HUES64 (cell line): ENCODE measurements at regions not wholly inside any gene's neighbourhood (a gene's known extent, or its start where the extent isn't known, plus 50 kb on each side); places are given as distances from the start of the nearest gene placed in this dataset.
"Not testable (repeated sequence)": the region's sequence is repeated elsewhere in the genome, so short reads cannot be mapped to it uniquely, and the experiment has no call there.

ENCODE experiments used
- H3K27ac ChIP-seq: 2 replicates; pipeline ENCODE4 v1.7.0; 2013; ENCODE audit warnings: low read depth, low read length, inconsistent platforms
- H3K27me3 ChIP-seq: 2 replicates; pipeline ENCODE4 v1.6.1; 2013; ENCODE audit warnings: mild to moderate bottlenecking, low read length; ENCODE audit not compliant: insufficient read depth
- H3K36me3 ChIP-seq: 2 replicates; pipeline ENCODE4 v1.6.1; 2013; ENCODE audit warnings: mild to moderate bottlenecking, low read length; ENCODE audit not compliant: insufficient read depth
- H3K4me1 ChIP-seq: 2 replicates; pipeline ENCODE4 v1.6.1; 2013; ENCODE audit warnings: mild to moderate bottlenecking, low read length, moderate library complexity; ENCODE audit not compliant: insufficient read depth
- H3K4me3 ChIP-seq: 2 replicates; pipeline ENCODE4 v1.5.1; 2013; ENCODE audit warnings: mild to moderate bottlenecking, low read length, moderate library complexity
- H3K9ac ChIP-seq: 2 replicates; pipeline ENCODE4 v1.6.1; 2013; ENCODE audit warnings: mild to moderate bottlenecking, low read depth, low read length
- H3K9me3 ChIP-seq: 2 replicates; pipeline ENCODE4 v1.6.1; 2013; ENCODE audit warnings: low read depth, low read length; ENCODE audit not compliant: insufficient read depth
- WGBS: fragments of 150-250, 120-280 bp; methylation state at CpG from one replicate; pipeline ENCODE4 v1.1.7; 2013; ENCODE audit warnings: missing lambda C conversion rate; 5-methylcytosine and 5-hydroxymethylcytosine counted together

DNA sequence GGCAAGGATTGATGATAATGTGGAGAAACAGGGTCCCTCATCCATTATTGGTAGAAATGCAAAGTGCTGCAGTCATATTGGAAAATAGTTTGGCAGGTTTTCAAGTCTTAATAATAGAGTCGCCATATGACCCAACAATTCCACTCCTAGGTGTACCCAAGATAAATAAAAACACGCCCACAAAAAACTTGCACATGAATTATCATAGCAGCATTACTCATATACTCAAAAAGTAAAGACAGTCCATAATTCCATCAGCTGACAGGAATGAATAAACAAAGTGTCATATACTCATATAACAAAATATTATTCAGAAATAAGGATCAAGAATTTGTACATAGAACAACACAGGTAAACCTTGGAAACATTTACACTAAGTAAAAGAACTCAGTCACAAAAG is 242.9 kb upstream of the FTMT start:
- no peaks in the 10 kb centered on the region for H3K27me3 ChIP-seq
- 89% methylated on average over 2 of the region's 2 CpGs for WGBS
- no peak overlapping the region for H3K9ac ChIP-seq
- no peaks in the 10 kb centered on the region for H3K9me3 ChIP-seq
- H3K4me3 ChIP-seq, result no peak overlapping the region
- H3K36me3 ChIP-seq, result no peaks in the 10 kb centered on the region
- H3K4me1 ChIP-seq, result no peaks in the 10 kb centered on the region
- no peak overlapping the region for H3K27ac ChIP-seq

DNA sequence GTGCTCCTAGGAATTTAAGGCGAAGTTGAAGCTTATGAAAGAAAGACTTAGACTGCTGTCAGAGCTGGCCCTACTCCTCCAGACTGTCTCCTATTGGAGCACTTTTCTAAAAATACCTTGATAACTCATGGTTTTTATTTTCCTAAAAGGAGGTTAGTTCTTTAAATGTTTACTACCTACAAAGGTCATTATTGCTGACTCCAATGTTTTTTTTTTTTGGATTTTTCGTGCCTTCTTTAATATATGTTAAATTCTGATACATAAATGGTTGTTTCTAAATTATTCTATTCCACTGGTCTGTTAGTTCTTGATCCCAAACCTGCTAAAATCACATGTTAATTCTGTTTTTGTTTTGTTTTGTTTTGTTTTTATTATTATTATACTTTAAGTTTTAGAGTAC is 227.6 kb upstream of the FTMT start:
- no peak overlapping the region for H3K27ac ChIP-seq
- H3K9me3 ChIP-seq, result no peaks in the 10 kb centered on the region
- no peaks in the 10 kb centered on the region for H3K36me3 ChIP-seq
- 96% methylated on average over 1 of the region's 2 CpGs for WGBS
- H3K4me3 ChIP-seq, result no peak overlapping the region
- no peaks in the 10 kb centered on the region for H3K4me1 ChIP-seq
- H3K27me3 ChIP-seq, result no peaks in the 10 kb centered on the region
- no peak overlapping the region for H3K9ac ChIP-seq

DNA sequence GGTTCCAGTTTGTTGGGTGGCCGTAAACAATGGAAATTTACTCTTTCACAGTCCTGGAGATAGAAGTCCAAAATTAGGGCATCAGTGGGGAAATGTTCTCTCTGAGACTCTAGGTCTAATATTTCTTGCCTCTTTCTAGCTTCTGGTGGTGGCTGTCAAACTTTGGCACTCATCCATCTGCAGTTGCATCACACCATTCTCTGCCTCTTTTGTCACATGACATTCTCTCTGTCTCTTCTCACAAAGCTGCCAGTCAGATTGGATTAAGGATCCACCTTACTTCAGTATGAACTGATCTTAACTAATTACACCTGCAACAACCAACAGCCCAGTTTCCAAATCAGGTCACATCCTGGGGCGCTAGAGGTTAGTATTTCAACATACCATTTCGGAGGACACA is 222.9 kb upstream of the FTMT start:
- no peak overlapping the region for H3K9ac ChIP-seq
- H3K4me1 ChIP-seq, result no peaks in the 10 kb centered on the region
- no peak overlapping the region for H3K4me3 ChIP-seq
- no peaks in the 10 kb centered on the region for H3K36me3 ChIP-seq
- no peak overlapping the region for H3K27ac ChIP-seq
- no peaks in the 10 kb centered on the region for H3K27me3 ChIP-seq
- H3K9me3 ChIP-seq, result no peaks in the 10 kb centered on the region
- 94% methylated on average over 3 of the region's 3 CpGs for WGBS

DNA sequence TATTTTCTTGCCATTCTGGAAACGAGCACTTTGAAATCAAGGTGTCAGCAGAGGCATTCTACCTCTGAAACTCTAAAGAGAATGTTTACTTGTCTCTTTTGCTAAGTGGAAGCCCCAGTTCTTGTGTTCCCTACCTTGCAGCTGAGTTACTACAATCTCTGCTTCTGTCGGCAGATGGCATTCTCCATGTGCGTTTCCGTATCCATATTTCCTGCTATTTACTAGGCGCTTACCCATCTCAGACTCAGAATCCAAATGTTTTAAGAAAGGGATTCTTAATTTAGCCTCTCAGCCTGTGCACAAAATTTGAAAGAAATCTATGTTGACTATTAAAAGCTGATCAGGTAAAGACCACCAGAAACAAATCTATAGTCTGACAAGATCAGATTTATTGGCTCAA is 221.3 kb upstream of the FTMT start:
- Histone ChIP-seq H3K27me3 (no peaks in the 10 kb centered on the region), H3K36me3 (no peaks in the 10 kb centered on the region), H3K4me1 (no peaks in the 10 kb centered on the region), H3K9ac (no peak overlapping the region), H3K4me3 (no peak overlapping the region), H3K27ac (no peak overlapping the region), H3K9me3 (no peaks in the 10 kb centered on the region)
- WGBS, result 91% methylated on average over 5 of the region's 5 CpGs

DNA sequence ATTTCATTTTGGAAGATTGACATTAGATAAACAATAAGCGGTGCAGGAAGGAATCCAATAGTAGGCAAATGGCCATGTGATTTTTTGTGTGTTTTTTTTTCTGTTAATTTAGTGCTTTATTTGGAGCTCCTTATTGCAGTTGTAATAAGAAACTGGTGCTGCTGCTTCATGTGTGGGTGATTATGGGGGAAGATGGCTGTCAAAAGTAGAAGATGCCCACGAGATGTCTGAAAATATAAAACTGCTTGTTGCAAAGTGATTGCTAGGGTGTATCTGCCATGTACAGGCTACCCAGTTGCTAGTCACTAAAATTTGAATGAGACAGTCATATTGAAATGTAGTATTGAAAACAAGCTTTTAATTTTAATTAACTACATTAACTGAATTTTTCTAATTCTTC is 216.7 kb upstream of the FTMT start:
- Histone ChIP-seq H3K27ac (no peak overlapping the region), H3K4me3 (no peak overlapping the region), H3K36me3 (no peaks in the 10 kb centered on the region), H3K27me3 (no peaks in the 10 kb centered on the region), H3K9ac (no peak overlapping the region), H3K4me1 (peaks cover 3% of the 10 kb centered on the region; the same call in 1 of the 2 replicates), H3K9me3 (no peaks in the 10 kb centered on the region)
- WGBS, result 97% methylated on average over 2 of the region's 2 CpGs

DNA sequence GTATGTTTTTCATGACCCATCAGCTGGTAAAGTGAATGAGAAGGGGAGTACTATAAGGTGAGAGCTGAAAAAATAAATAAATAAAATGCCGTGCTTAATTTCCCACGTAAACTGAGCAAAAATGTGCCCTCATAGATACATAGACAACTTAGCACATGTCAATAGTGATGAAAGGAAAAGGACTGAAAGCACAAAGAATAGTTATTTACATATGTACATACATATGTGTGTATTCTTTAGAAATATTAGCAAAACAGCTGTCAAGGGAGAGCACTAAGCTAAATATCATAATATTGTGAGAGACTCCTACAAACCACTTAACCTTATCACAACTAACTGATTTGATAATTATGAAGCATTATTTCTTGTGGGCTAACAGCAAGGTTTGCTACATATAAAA is 213.6 kb upstream of the FTMT start:
- H3K4me3 ChIP-seq, result no peak overlapping the region
- H3K4me1 ChIP-seq, result peaks cover 3% of the 10 kb centered on the region; the same call in 1 of the 2 replicates
- H3K36me3 ChIP-seq, result no peaks in the 10 kb centered on the region
- no peak overlapping the region for H3K27ac ChIP-seq
- H3K9me3 ChIP-seq, result no peaks in the 10 kb centered on the region
- WGBS, result 100% methylated on average over 1 of the region's 2 CpGs
- H3K9ac ChIP-seq, result no peak overlapping the region
- no peaks in the 10 kb centered on the region for H3K27me3 ChIP-seq

DNA sequence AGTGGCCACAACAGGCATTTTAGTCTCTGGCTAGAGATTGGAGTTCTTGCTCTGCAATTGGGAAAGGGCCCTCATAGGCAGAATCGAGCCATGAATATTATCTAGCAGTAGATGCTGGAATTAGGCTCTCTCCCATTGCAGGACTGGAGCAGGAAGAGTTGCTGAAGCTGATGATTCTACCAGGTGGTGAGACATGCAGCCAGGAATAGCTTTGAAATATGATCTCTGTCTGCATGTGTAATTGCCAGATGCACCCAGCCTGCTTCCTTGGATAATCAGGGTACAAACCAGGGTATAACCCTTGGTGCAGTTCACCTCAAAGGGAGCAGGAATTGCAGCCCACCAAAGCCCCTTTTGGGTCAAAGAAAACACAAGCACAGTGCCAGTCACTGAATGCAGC is 211.4 kb upstream of the FTMT start:
- Histone ChIP-seq H3K9me3 (no peaks in the 10 kb centered on the region), H3K27me3 (no peaks in the 10 kb centered on the region), H3K4me1 (peaks cover 3% of the 10 kb centered on the region; the same call in 1 of the 2 replicates), H3K4me3 (no peak overlapping the region), H3K27ac (no peak overlapping the region), H3K36me3 (no peaks in the 10 kb centered on the region), H3K9ac (no peak overlapping the region)
- 94% methylated on average over 1 of the region's 1 CpG for WGBS

DNA sequence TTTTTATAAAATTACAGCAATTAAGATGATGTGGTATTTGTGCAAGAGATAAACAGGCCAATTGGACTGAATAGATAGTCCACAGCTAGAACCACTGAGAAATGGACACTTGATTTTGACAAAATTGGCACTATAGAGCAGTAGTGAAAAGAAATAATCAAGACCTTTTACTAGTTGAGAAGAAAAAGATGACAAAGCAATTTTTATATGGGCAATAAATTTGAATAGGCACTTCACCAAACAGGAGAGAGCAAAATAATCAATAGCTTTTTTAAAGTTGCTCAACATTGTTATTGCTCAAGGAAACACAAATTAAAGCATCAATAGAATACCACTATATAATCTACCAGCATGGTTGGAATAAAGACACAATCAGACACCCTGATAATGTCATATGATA is 193.5 kb upstream of the FTMT start:
- no peak overlapping the region for H3K27ac ChIP-seq
- H3K4me3 ChIP-seq, result no peak overlapping the region
- no peak overlapping the region for H3K9ac ChIP-seq
- H3K4me1 ChIP-seq, result no peaks in the 10 kb centered on the region
- H3K36me3 ChIP-seq, result no peaks in the 10 kb centered on the region
- H3K9me3 ChIP-seq, result no peaks in the 10 kb centered on the region
- no peaks in the 10 kb centered on the region for H3K27me3 ChIP-seq

DNA sequence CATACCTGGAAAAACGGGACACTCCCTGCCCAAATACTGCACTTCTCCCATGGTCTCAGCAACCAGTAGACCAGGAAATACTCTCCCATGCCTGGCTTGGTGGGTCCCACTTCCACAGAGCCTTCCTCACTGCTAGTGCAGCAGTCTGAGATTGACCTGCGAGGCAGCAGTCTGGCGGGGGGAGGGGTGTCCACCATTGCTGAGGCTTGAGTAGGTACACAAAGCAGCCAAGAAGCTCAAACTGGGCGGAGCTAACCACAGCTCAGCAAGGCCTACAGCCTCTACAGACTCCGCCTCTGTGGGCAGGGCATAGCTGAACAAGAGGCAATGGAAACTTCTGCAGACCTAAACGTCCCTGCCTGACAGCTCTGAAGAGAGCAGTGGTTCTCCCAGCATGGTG is 191.5 kb upstream of the FTMT start:
- Histone ChIP-seq H3K27ac (no peak overlapping the region), H3K4me1 (no peaks in the 10 kb centered on the region), H3K36me3 (no peaks in the 10 kb centered on the region), H3K27me3 (no peaks in the 10 kb centered on the region), H3K4me3 (no peak overlapping the region), H3K9me3 (no peaks in the 10 kb centered on the region), H3K9ac (no peak overlapping the region)
- 87% methylated on average over 6 of the region's 6 CpGs for WGBS

DNA sequence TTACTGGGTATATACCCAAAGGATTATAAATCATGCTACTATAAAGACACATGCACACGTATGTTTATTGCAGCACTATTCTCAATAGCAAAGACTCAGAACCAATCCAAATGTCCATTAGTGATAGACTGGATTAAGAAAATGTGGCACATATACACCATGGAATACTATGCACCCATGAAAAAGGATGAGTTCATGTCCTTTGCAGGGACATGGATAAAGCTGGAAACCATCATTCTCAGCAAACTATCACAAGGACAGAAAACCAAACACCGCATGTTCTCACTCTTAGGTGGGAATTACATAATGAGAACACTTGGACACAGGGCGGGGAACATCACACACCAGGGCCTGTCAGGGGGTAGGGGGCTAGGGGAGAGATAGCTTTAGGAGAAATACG is 186.1 kb upstream of the FTMT start:
- not testable (repeated sequence) for H3K9ac ChIP-seq, H3K27ac ChIP-seq, H3K9me3 ChIP-seq, H3K4me1 ChIP-seq, H3K4me3 ChIP-seq, H3K36me3 ChIP-seq, H3K27me3 ChIP-seq
- WGBS, result 98% methylated on average over 4 of the region's 4 CpGs

DNA sequence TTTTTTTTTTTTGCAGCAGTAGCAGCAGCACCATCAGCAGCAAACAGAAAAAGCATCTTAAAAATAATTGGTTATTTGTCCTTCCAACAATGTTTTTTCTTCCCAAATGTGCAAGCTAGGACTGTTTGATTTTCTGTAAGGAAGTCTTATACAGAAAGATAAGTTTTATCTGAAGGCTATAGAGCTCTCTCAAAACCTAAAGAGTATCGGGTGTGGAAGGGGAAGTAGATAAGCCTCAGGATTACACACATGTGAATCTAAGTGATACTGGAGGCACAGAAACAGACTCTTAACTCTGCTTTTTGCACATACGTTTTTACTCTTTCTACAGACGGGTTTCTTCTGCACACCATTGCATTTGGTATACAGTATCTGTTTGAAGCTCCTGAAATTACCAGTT is 184.4 kb upstream of the FTMT start:
- Histone ChIP-seq H3K9ac (no peak overlapping the region), H3K27ac (no peak overlapping the region), H3K27me3 (no peaks in the 10 kb centered on the region), H3K4me1 (no peaks in the 10 kb centered on the region), H3K4me3 (no peak overlapping the region), H3K9me3 (no peaks in the 10 kb centered on the region), H3K36me3 (no peaks in the 10 kb centered on the region)
- WGBS, result 91% methylated on average over 3 of the region's 3 CpGs

DNA sequence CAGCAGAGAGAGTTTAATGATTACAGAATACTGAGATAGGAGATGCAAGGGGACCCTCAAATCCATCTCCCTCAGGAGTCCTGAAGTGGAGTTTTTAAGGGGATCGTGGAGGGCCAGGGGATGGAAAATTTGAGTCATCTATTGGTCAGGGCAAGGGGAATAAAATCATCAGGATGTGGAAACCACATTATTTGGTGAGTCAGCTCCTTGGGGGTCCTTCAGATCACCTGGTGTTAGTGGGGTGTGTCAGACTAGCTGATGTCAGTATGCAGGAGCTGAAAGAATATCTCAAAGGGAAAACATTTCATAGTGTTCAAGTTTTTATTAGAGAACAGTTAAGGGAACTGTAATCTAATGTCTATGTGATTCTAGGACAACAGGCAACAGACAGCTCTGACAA is 183.0 kb upstream of the FTMT start:
- no peaks in the 10 kb centered on the region for H3K27me3 ChIP-seq
- H3K9me3 ChIP-seq, result no peaks in the 10 kb centered on the region
- H3K4me1 ChIP-seq, result no peaks in the 10 kb centered on the region
- H3K9ac ChIP-seq, result no peak overlapping the region
- H3K36me3 ChIP-seq, result no peaks in the 10 kb centered on the region
- H3K4me3 ChIP-seq, result no peak overlapping the region
- WGBS, result 100% methylated on average over 1 of the region's 1 CpG
- H3K27ac ChIP-seq, result no peak overlapping the region
